ENCODE measurements at regions not wholly inside any gene's neighbourhood (a gene's known extent, or its start where the extent isn't known, plus 50 kb on each side); places are given as distances from the start of the nearest gene placed in this dataset.

GRCh38 chr6:25083784-25084507 is 148.2 kb upstream of the RIPOR2 start (continued):
- TF ChIP-seq TCF7L2 (IDR thresholded peaks at IDR 0.05; ENCODE audit: low read depth, low read length) (no peak), SNAPC4 (CRISPR knock-in tag; IDR thresholded peaks at IDR 0.05) (no peak), FOXP4 (CRISPR knock-in tag; IDR thresholded peaks at IDR 0.05) (peak; percentile 97), CEBPG (CRISPR knock-in tag; IDR thresholded peaks at IDR 0.05) (peak; percentile 23), HMG20A (CRISPR knock-in tag; IDR thresholded peaks at IDR 0.05; ENCODE audit: borderline replicate concordance) (peak; percentile 90), ZNF746 (CRISPR knock-in tag; IDR thresholded peaks at IDR 0.05) (peak; percentile 75; the same call in 1 of the 2 replicates), STAT6 (CRISPR knock-in tag; IDR thresholded peaks at IDR 0.05; ENCODE audit: borderline replicate concordance) (peak; percentile 36; the same call in 1 of the 2 replicates), WIZ (CRISPR knock-in tag; IDR thresholded peaks at IDR 0.05) (peak; percentile 96), MTERF4 (CRISPR knock-in tag; IDR thresholded peaks at IDR 0.05) (no peak), KAT7 (CRISPR knock-in tag; IDR thresholded peaks at IDR 0.05; ENCODE audit: borderline replicate concordance) (no peak), ZNF709 (CRISPR knock-in tag; IDR thresholded peaks at IDR 0.05) (peak; percentile 44; the same call in 1 of the 2 replicates), ZNF800 (CRISPR knock-in tag; IDR thresholded peaks at IDR 0.05) (peak; percentile 87), ETV5 (CRISPR knock-in tag; IDR thresholded peaks at IDR 0.05; ENCODE audit: borderline replicate concordance) (peak; percentile 33; the same call in 1 of the 2 replicates), FOXA1 (IDR thresholded peaks at IDR 0.05) (peak; percentile 92), FOXA1 (CRISPR knock-in tag; IDR thresholded peaks at IDR 0.05) (peak; percentile 71), ZNF317 (CRISPR knock-in tag; IDR thresholded peaks at IDR 0.05) (peak; percentile 97), NR2F6 (IDR thresholded peaks at IDR 0.05) (peak; percentile 82), NR2F6 (CRISPR knock-in tag; IDR thresholded peaks at IDR 0.05) (peak; percentile 66; the same call in 1 of the 2 replicates)
